H1 (cell line): ENCODE measurements at regions not wholly inside any gene's neighbourhood (a gene's known extent, or its start where the extent isn't known, plus 50 kb on each side); places are given as distances from the start of the nearest gene placed in this dataset.

Source experiments
- CTCF ChIA-PET: fragments of 300-600 bp; sonication (Branson Sonifier 250); formaldehyde crosslinking; loops from one replicate; lab custom pipeline; 2021; ENCODE audit not compliant: partially characterized antibody; lab: Charles Lee
- POLR2A ChIA-PET: fragments of 300-600 bp; sonication (Branson Sonifier 250); formaldehyde crosslinking; loops from one replicate; lab custom pipeline; 2021; ENCODE audit warnings: inconsistent platforms; ENCODE audit not compliant: partially characterized antibody; lab: Charles Lee
- DNase-seq, 2 experiments: peaks; one replicate each; pipeline versions ENCODE4 v3.0.0 to v3.0.0-alpha.2; 2010 to 2022; ENCODE audit warnings: low spot score in 2 of 2, low read depth in 1 of 2, mixed read lengths in 1 of 2
- FAIRE-seq: peaks from 2 replicates; lab custom pipeline; 2011; peaks lifted over from hg19 to GRCh38; lab: Jason Lieb, UNC
- H2AFZ ChIP-seq: 2 replicates; pipeline ENCODE4 v1.8.1; 2012; ENCODE audit warnings: low read length, inconsistent platforms
- H2AK5ac ChIP-seq: 2 replicates; pipeline ENCODE4 v1.6.1; 2013; ENCODE audit warnings: low read depth, low read length
- H2BK120ac ChIP-seq: replicated peaks from 2 replicates; pipeline ENCODE3; 2013; ENCODE audit warnings: low read depth, low read length, inconsistent platforms
- H2BK12ac ChIP-seq: 2 replicates; pipeline ENCODE4 v1.6.1; 2013; ENCODE audit warnings: low read depth, low read length
- H2BK15ac ChIP-seq: 2 replicates; pipeline ENCODE4 v1.6.1; 2013; ENCODE audit warnings: low read length
- H2BK20ac ChIP-seq: 2 replicates; pipeline ENCODE4 v1.6.1; 2013; ENCODE audit warnings: low read length
- H2BK5ac ChIP-seq: 2 replicates; pipeline ENCODE4 v1.6.1; 2013; ENCODE audit warnings: low read depth, low read length
- H3K14ac ChIP-seq: 2 replicates; pipeline ENCODE4 v1.6.1; 2013; ENCODE audit warnings: inconsistent platforms; ENCODE audit not compliant: insufficient read length
- H3K18ac ChIP-seq: 2 replicates; pipeline ENCODE4 v1.6.1; 2013; ENCODE audit warnings: low read length; ENCODE audit errors: extremely low read depth
- H3K23ac ChIP-seq: 2 replicates; pipeline ENCODE4 v1.6.1; 2013; ENCODE audit warnings: inconsistent platforms; ENCODE audit not compliant: insufficient read length
- H3K23me2 ChIP-seq: 2 replicates; pipeline ENCODE4 v1.6.1; 2013; ENCODE audit warnings: low read depth, low read length
- H3K27ac ChIP-seq: 2 replicates; pipeline ENCODE4 v1.6.1; 2011; ENCODE audit warnings: low read depth, low read length, inconsistent platforms
- H3K27me3 ChIP-seq, 4 experiments: replicated peaks in 1 of 4; 1 replicate in 1 of 4; 2 replicates in 3 of 4; pipeline versions ENCODE4 v1.6.1 to v1.8.1; 2011 to 2013; ENCODE audit warnings: low read length in 3 of 4, mild to moderate bottlenecking in 3 of 4, inconsistent platforms in 2 of 4, mixed read lengths in 2 of 4, moderate library complexity in 1 of 4; ENCODE audit not compliant: control insufficient read depth in 3 of 4, insufficient read depth in 3 of 4; ENCODE audit errors: extremely low read depth in 1 of 4
- H3K36me3 ChIP-seq, 4 experiments: 2 replicates each; pipeline versions ENCODE4 v1.6.1 to v1.8.1; 2011 to 2013; ENCODE audit warnings: mild to moderate bottlenecking in 4 of 4, low read length in 3 of 4, moderate library complexity in 2 of 4, control low read depth in 1 of 4, inconsistent platforms in 1 of 4; ENCODE audit not compliant: insufficient read depth in 4 of 4, control insufficient read depth in 2 of 4
- H3K4ac ChIP-seq: replicated peaks from 2 replicates; pipeline ENCODE3; 2013; ENCODE audit warnings: low read length, low read depth, mixed read lengths, inconsistent platforms; ENCODE audit not compliant: insufficient read length
- H3K4me1 ChIP-seq, 4 experiments: replicated peaks in 1 of 4; 1 replicate in 1 of 4; 2 replicates in 3 of 4; pipeline versions ENCODE4 v1.6.1 to v1.8.1; 2011 to 2013; ENCODE audit warnings: low read length in 3 of 4, inconsistent platforms in 2 of 4, mixed read lengths in 1 of 4; ENCODE audit not compliant: insufficient read depth in 4 of 4, control insufficient read depth in 3 of 4
- H3K4me2 ChIP-seq, 2 experiments: 2 replicates each; pipeline versions ENCODE4 v1.6.1 to v1.8.1; 2011 to 2013; ENCODE audit warnings: low read depth in 2 of 2, low read length in 2 of 2, control low read depth in 1 of 2, inconsistent platforms in 1 of 2, mild to moderate bottlenecking in 1 of 2; ENCODE audit not compliant: insufficient read depth in 1 of 2
- H3K4me3 ChIP-seq, 4 experiments: fragments of 200-600, 300-600 bp in 1 of 4; sonication (generic), shearing (Covaris generic), sonication (Bioruptor Twin) in 1 of 4; 2 replicates each; pipeline versions ENCODE4 v1.5.1 to v1.8.1; 2011 to 2016; ENCODE audit warnings: low read length in 4 of 4, low read depth in 3 of 4, control low read depth in 2 of 4, inconsistent platforms in 2 of 4, mild to moderate bottlenecking in 2 of 4, mixed read lengths in 1 of 4, moderate library complexity in 1 of 4; ENCODE audit not compliant: insufficient read depth in 2 of 4; ENCODE audit errors: extremely low read depth in 1 of 4
- H3K56ac ChIP-seq: replicated peaks from 2 replicates; pipeline ENCODE3; 2013; ENCODE audit warnings: low read depth, mild to moderate bottlenecking, mixed read lengths, low read length, inconsistent platforms; ENCODE audit not compliant: insufficient read length
- H3K79me1 ChIP-seq: 2 replicates; pipeline ENCODE4 v1.6.1; 2013; ENCODE audit warnings: low read depth, low read length, control low read depth
- H3K79me2 ChIP-seq, 2 experiments: 2 replicates each; pipeline versions ENCODE4 v1.6.1 to v1.8.1; 2012 to 2013; ENCODE audit warnings: low read length in 2 of 2, mild to moderate bottlenecking in 2 of 2, inconsistent platforms in 1 of 2; ENCODE audit not compliant: insufficient read depth in 2 of 2, control insufficient read depth in 1 of 2
- H3K9ac ChIP-seq, 4 experiments: replicated peaks in 1 of 4; 1 replicate in 1 of 4; 2 replicates in 3 of 4; pipeline versions ENCODE4 v1.6.1 to v1.8.1; 2011 to 2013; ENCODE audit warnings: low read depth in 3 of 4, low read length in 3 of 4, control low read depth in 2 of 4, mild to moderate bottlenecking in 2 of 4, moderate library complexity in 2 of 4, inconsistent platforms in 1 of 4; ENCODE audit errors: extremely low read depth in 1 of 4
- H3K9me3 ChIP-seq, 2 experiments: 2 replicates each; pipeline versions ENCODE4 v1.6.1 to v1.8.1; 2012 to 2013; ENCODE audit warnings: mild to moderate bottlenecking in 2 of 2, moderate library complexity in 2 of 2, control low read depth in 1 of 2, inconsistent platforms in 1 of 2, low read depth in 1 of 2, low read length in 1 of 2, mixed read lengths in 1 of 2; ENCODE audit not compliant: insufficient read depth in 2 of 2
- H4K20me1 ChIP-seq, 2 experiments: replicated peaks in 1 of 2; 2 replicates each; pipeline versions ENCODE3 to v1.8.1; 2011 to 2013; ENCODE audit warnings: inconsistent platforms in 2 of 2, low read length in 2 of 2, mild to moderate bottlenecking in 1 of 2; ENCODE audit not compliant: insufficient read depth in 2 of 2, control insufficient read depth in 1 of 2
- H4K5ac ChIP-seq: 2 replicates; pipeline ENCODE4 v1.6.1; 2013; ENCODE audit warnings: low read length, low read depth, mixed read lengths, inconsistent platforms; ENCODE audit not compliant: insufficient read length
- H4K8ac ChIP-seq: 2 replicates; pipeline ENCODE4 v1.8.0; 2013; ENCODE audit warnings: mild to moderate bottlenecking, moderate library complexity, low read length, inconsistent platforms; ENCODE audit not compliant: insufficient read depth; ENCODE audit errors: extremely low read depth
- H4K91ac ChIP-seq: replicated peaks from 2 replicates; pipeline ENCODE3; 2013; ENCODE audit warnings: low read length, mixed read lengths, inconsistent platforms; ENCODE audit not compliant: insufficient read length
- CREB1 ChIP-seq: IDR thresholded peaks from 2 replicates; pipeline ENCODE4 v1.6.1; 2012; ENCODE audit warnings: inconsistent platforms
- CTCF ChIP-seq, 3 experiments: IDR thresholded peaks; 1 replicate in 2 of 3; 2 replicates in 1 of 3; pipeline versions ENCODE4 v1.5.1 to v1.6.1; 2011; ENCODE audit warnings: low read length in 3 of 3, mild to moderate bottlenecking in 3 of 3, inconsistent platforms in 2 of 3, low read depth in 1 of 3, moderate library complexity in 1 of 3; ENCODE audit not compliant: insufficient read depth in 1 of 3; ENCODE audit errors: control extremely low read depth in 1 of 3
- MAX ChIP-seq: IDR thresholded peaks from 2 replicates; pipeline ENCODE4 v1.6.1; 2012; ENCODE audit warnings: inconsistent platforms
- RAD21 ChIP-seq, 2 experiments: IDR thresholded peaks in 1 of 2; conservative IDR thresholded peaks in 1 of 2; 2 replicates each; pipeline ENCODE4 v1.6.1; 2011; ENCODE audit warnings: low read depth in 2 of 2, low read length in 2 of 2, improper control_type of control experiment in 1 of 2, inconsistent platforms in 1 of 2, mild to moderate bottlenecking in 1 of 2, moderate library complexity in 1 of 2
- USF2 ChIP-seq: IDR thresholded peaks from 2 replicates; pipeline ENCODE4 v1.6.1; 2011; ENCODE audit warnings: low read length, improper control_type of control experiment
- WGBS, 2 experiments: shearing (Covaris generic) in 1 of 2; methylation state at CpG; one replicate each; pipeline versions ENCODE4 v1.1.6 to v1.1.7; 2013 to 2015; ENCODE audit warnings: low lambda C conversion rate in 2 of 2, mixed read lengths in 2 of 2, inconsistent platforms in 1 of 2, low coverage in 1 of 2, missing lambda C conversion rate in 1 of 2; ENCODE audit not compliant: insufficient replicate concordance in 2 of 2, insufficient coverage in 1 of 2, insufficient read length in 1 of 2; ENCODE audit errors: extremely low coverage in 1 of 2, missing lambda C conversion rate in 1 of 2; 5-methylcytosine and 5-hydroxymethylcytosine counted together

GRCh38 chr6:74114428-74114827, 418.4 kb downstream of the CD109 start:
- no peak overlapping the region for H2AFZ ChIP-seq
- H3K36me3 ChIP-seq = no peaks in the 10 kb centered on the region
- H3K79me1 ChIP-seq = no peaks in the 10 kb centered on the region
- no peak overlapping the region for H3K27ac ChIP-seq
- ChIA-PET POLR2A (no interaction called here), CTCF (interaction anchor here (0.6 to 1.3 kb wide), 3 partner anchors 9 to 145 kb away, joined by 3 to 5 read pairs (median 3); no protein-coding TSS in a partner anchor)
- H2BK120ac ChIP-seq = no peak overlapping the region
- H3K23ac ChIP-seq = no peak overlapping the region
- no peak overlapping the region for H2BK5ac ChIP-seq
- no peak overlapping the region for H3K18ac ChIP-seq
- no peak overlapping the region for H4K8ac ChIP-seq
- H3K27me3 ChIP-seq = no peaks in the 10 kb centered on the region
- FAIRE-seq = no peak
- no peak for DNase-seq
- no peaks in the 10 kb centered on the region for H3K9me3 ChIP-seq
- H3K14ac ChIP-seq = no peak overlapping the region
- H3K56ac ChIP-seq = no peak overlapping the region
- H3K4me2 ChIP-seq = no peak overlapping the region
- H4K5ac ChIP-seq = no peak overlapping the region
- H2BK20ac ChIP-seq = no peak overlapping the region
- H4K91ac ChIP-seq = no peak overlapping the region
- WGBS, 2 experiments = 77% methylated on average over 2 of the region's 2 CpGs; no CpG with 5 or more reads in 1 of the 2 experiments
- H3K4ac ChIP-seq = no peak overlapping the region
- no peaks in the 10 kb centered on the region for H3K4me1 ChIP-seq
- H3K4me3 ChIP-seq = no peak overlapping the region
- no peak overlapping the region for H2BK15ac ChIP-seq
- H3K9ac ChIP-seq = no peak overlapping the region
- H4K20me1 ChIP-seq = no peaks in the 10 kb centered on the region
- no peak overlapping the region for H2BK12ac ChIP-seq
- H2AK5ac ChIP-seq = no peak overlapping the region
- no peaks in the 10 kb centered on the region for H3K23me2 ChIP-seq
- TF ChIP-seq USF2 = no peak
- TF ChIP-seq CTCF (IDR thresholded peaks at IDR 0.05; ENCODE audit: control extremely low read depth in 1 of 3, insufficient read depth in 1 of 3, low read depth in 1 of 3, low read length in 3 of 3) = no peak
- TF ChIP-seq RAD21 (IDR thresholded peaks at IDR 0.05 in 1 of 2, conservative IDR thresholded peaks at IDR 0.05 in 1 of 2; ENCODE audit: low read depth in 2 of 2, low read length in 2 of 2) = no peak
- no peak for TF ChIP-seq MAX
- no peak for TF ChIP-seq CREB1
- no peaks in the 10 kb centered on the region for H3K79me2 ChIP-seq
